Neural cell (in vitro differentiated cells): ENCODE measurements at regions not wholly inside any gene's neighbourhood (a gene's known extent, or its start where the extent isn't known, plus 50 kb on each side); places are given as distances from the start of the nearest gene placed in this dataset.

ENCODE experiments used
- H2AFZ ChIP-seq: fragments of 200-600, 300-800 bp; sonication (generic), shearing (Covaris generic); 2 replicates; pipeline ENCODE4 v1.6.0; 2014; ENCODE audit warnings: low read depth, mild to moderate bottlenecking, antibody characterized with exemption, low read length, moderate library complexity
- H3F3A ChIP-seq: fragments of 200-600 bp; shearing (Covaris generic); 2 replicates; pipeline ENCODE4 v1.6.1; 2016; ENCODE audit warnings: mild to moderate bottlenecking, moderate library complexity, mixed read lengths, antibody characterized with exemption, low read length; ENCODE audit not compliant: insufficient read depth, poor library complexity, severe bottlenecking
- H3K27ac ChIP-seq: fragments of 200-600, 300-800 bp; sonication (generic), shearing (Covaris generic); 2 replicates; pipeline ENCODE4 v1.5.1; 2014; ENCODE audit warnings: mild to moderate bottlenecking, low read length, moderate library complexity
- H3K27me3 ChIP-seq: fragments of 300-800, 200-600 bp; sonication (generic), shearing (Covaris generic); 2 replicates; pipeline ENCODE4 v1.6.0; 2014; ENCODE audit warnings: mild to moderate bottlenecking, low read depth, low read length, moderate library complexity; ENCODE audit not compliant: insufficient read depth
- H3K36me3 ChIP-seq: fragments of 300-800, 200-600 bp; sonication (generic), shearing (Covaris generic); 2 replicates; pipeline ENCODE4 v1.5.1; 2014; ENCODE audit warnings: mild to moderate bottlenecking, antibody characterized with exemption, low read length, moderate library complexity; ENCODE audit not compliant: insufficient read depth
- H3K4me2 ChIP-seq: fragments of 300-800, 200-600 bp; sonication (generic), shearing (Covaris generic); 2 replicates; pipeline ENCODE4 v1.6.0; 2014; ENCODE audit warnings: mild to moderate bottlenecking, low read length
- H3K4me3 ChIP-seq: fragments of 300-800, 200-600 bp; sonication (generic), shearing (Covaris generic); 2 replicates; pipeline ENCODE4 v1.5.1; 2014; ENCODE audit warnings: mild to moderate bottlenecking, low read length, moderate library complexity
- H3K79me2 ChIP-seq: fragments of 200-600 bp; shearing (Covaris generic); replicated peaks from 2 replicates; pipeline ENCODE4 v1.6.0; 2014; ENCODE audit warnings: mild to moderate bottlenecking, low read length, moderate library complexity; ENCODE audit not compliant: insufficient read depth
- H3K9ac ChIP-seq: fragments of 300-800, 200-600 bp; sonication (generic), shearing (Covaris generic); 2 replicates; pipeline ENCODE4 v1.6.1; 2016; ENCODE audit warnings: mild to moderate bottlenecking, low read length, mixed read lengths
- H3K9me2 ChIP-seq: fragments of 200-600 bp; shearing (Covaris generic); 2 replicates; pipeline ENCODE4 v1.6.1; 2016; ENCODE audit warnings: mild to moderate bottlenecking, low read length, mixed read lengths; ENCODE audit not compliant: insufficient read depth
- H3K9me3 ChIP-seq: fragments of 200-600, 300-800 bp; sonication (generic), shearing (Covaris generic); 2 replicates; pipeline ENCODE4 v1.6.1; 2016; ENCODE audit warnings: mild to moderate bottlenecking, mixed run types, low read length, moderate library complexity, mixed read lengths
- H4K20me1 ChIP-seq: fragments of 200-600 bp; shearing (Covaris generic); 2 replicates; pipeline ENCODE4 v1.6.1; 2016; ENCODE audit warnings: mild to moderate bottlenecking, mixed run types; ENCODE audit not compliant: insufficient read depth
- EP300 ChIP-seq: fragments of 450-650 bp; conservative IDR thresholded peaks from 2 replicates; pipeline ENCODE4 v1.6.1; 2014; ENCODE audit warnings: antibody characterized with exemption, mild to moderate bottlenecking, moderate library complexity; ENCODE audit not compliant: poor library complexity, severe bottlenecking
- EZH2 ChIP-seq: fragments of 200-600, 300-800 bp; shearing (Covaris generic), sonication (generic); IDR thresholded peaks from 2 replicates; pipeline ENCODE4 v1.6.1; 2014; ENCODE audit warnings: antibody characterized with exemption, low read length, borderline replicate concordance, mild to moderate bottlenecking; ENCODE audit not compliant: insufficient read depth, poor library complexity, severe bottlenecking
- MXI1 ChIP-seq: fragments of 450-650 bp; conservative IDR thresholded peaks from 2 replicates; pipeline ENCODE4 v1.6.1; 2014; ENCODE audit warnings: antibody characterized with exemption, mild to moderate bottlenecking; ENCODE audit not compliant: poor library complexity, severe bottlenecking
- POLR2AphosphoS5 ChIP-seq: IDR thresholded peaks from 2 replicates; pipeline ENCODE4 v1.6.1; 2012
- RAD21 ChIP-seq: fragments of 450-650 bp; conservative IDR thresholded peaks from 2 replicates; pipeline ENCODE4 v1.6.1; 2014; ENCODE audit warnings: antibody characterized with exemption, mild to moderate bottlenecking, moderate library complexity
- SMC3 ChIP-seq: fragments of 450-650 bp; conservative IDR thresholded peaks from 2 replicates; pipeline ENCODE4 v1.6.1; 2014; ENCODE audit warnings: antibody characterized with exemption, mild to moderate bottlenecking, moderate library complexity; ENCODE audit not compliant: poor library complexity
- TAF1 ChIP-seq: IDR thresholded peaks from 2 replicates; pipeline ENCODE4 v1.6.1; 2012; ENCODE audit warnings: low read depth
- TF ChIP-seq, protein P1 (sequence below): IDR thresholded peaks from 2 replicates; pipeline ENCODE4 v1.6.1; 2012; ENCODE audit warnings: borderline replicate concordance
- TF ChIP-seq, protein P2 (sequence below): fragments of 450-650 bp; IDR thresholded peaks from 2 replicates; pipeline ENCODE4 v1.5.1; 2014; ENCODE audit warnings: antibody characterized with exemption, mild to moderate bottlenecking, moderate library complexity; ENCODE audit not compliant: poor library complexity, severe bottlenecking

DNA sequence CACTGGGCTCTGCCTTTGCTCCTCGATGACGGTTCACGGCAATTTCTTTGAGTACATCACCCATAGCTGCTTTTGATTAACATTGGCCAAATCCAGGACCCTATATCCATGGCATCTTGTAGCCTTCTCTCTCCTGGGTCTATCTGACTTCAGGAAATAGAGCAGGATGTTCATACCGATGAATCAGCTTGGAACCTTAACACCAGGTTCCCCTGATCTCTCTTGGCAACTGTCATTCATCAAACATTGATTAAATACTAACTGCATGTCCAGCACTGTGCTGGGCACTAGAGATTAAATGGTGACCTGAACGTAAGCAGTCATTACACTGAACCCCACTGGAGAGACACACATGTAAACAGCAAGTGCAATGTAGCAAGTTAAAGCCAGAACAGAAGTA, 77.0 kb upstream of the MED13L start:
- H3K9me2 ChIP-seq, result no peaks in the 10 kb centered on the region
- no peaks in the 10 kb centered on the region for H3K36me3 ChIP-seq
- H3K4me3 ChIP-seq, result no peak overlapping the region
- no peaks in the 10 kb centered on the region for H3K79me2 ChIP-seq
- H3K27me3 ChIP-seq, result no peaks in the 10 kb centered on the region
- TF ChIP-seq EZH2 (no peak), RAD21 (no peak), EP300 (no peak), TAF1 (no peak), MXI1 (no peak), SMC3 (no peak), POLR2AphosphoS5 (no peak)
- TF ChIP-seq, protein P1, sequence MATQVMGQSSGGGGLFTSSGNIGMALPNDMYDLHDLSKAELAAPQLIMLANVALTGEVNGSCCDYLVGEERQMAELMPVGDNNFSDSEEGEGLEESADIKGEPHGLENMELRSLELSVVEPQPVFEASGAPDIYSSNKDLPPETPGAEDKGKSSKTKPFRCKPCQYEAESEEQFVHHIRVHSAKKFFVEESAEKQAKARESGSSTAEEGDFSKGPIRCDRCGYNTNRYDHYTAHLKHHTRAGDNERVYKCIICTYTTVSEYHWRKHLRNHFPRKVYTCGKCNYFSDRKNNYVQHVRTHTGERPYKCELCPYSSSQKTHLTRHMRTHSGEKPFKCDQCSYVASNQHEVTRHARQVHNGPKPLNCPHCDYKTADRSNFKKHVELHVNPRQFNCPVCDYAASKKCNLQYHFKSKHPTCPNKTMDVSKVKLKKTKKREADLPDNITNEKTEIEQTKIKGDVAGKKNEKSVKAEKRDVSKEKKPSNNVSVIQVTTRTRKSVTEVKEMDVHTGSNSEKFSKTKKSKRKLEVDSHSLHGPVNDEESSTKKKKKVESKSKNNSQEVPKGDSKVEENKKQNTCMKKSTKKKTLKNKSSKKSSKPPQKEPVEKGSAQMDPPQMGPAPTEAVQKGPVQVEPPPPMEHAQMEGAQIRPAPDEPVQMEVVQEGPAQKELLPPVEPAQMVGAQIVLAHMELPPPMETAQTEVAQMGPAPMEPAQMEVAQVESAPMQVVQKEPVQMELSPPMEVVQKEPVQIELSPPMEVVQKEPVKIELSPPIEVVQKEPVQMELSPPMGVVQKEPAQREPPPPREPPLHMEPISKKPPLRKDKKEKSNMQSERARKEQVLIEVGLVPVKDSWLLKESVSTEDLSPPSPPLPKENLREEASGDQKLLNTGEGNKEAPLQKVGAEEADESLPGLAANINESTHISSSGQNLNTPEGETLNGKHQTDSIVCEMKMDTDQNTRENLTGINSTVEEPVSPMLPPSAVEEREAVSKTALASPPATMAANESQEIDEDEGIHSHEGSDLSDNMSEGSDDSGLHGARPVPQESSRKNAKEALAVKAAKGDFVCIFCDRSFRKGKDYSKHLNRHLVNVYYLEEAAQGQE, result no peak
- TF ChIP-seq, protein P2, sequence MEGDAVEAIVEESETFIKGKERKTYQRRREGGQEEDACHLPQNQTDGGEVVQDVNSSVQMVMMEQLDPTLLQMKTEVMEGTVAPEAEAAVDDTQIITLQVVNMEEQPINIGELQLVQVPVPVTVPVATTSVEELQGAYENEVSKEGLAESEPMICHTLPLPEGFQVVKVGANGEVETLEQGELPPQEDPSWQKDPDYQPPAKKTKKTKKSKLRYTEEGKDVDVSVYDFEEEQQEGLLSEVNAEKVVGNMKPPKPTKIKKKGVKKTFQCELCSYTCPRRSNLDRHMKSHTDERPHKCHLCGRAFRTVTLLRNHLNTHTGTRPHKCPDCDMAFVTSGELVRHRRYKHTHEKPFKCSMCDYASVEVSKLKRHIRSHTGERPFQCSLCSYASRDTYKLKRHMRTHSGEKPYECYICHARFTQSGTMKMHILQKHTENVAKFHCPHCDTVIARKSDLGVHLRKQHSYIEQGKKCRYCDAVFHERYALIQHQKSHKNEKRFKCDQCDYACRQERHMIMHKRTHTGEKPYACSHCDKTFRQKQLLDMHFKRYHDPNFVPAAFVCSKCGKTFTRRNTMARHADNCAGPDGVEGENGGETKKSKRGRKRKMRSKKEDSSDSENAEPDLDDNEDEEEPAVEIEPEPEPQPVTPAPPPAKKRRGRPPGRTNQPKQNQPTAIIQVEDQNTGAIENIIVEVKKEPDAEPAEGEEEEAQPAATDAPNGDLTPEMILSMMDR, result no peak
- H3K9me3 ChIP-seq, result no peaks in the 10 kb centered on the region
- no peaks in the 10 kb centered on the region for H3F3A ChIP-seq
- H3K9ac ChIP-seq, result no peak overlapping the region
- no peak overlapping the region for H2AFZ ChIP-seq
- H3K27ac ChIP-seq, result no peak overlapping the region
- no peaks in the 10 kb centered on the region for H4K20me1 ChIP-seq
- H3K4me2 ChIP-seq, result no peak overlapping the region

DNA sequence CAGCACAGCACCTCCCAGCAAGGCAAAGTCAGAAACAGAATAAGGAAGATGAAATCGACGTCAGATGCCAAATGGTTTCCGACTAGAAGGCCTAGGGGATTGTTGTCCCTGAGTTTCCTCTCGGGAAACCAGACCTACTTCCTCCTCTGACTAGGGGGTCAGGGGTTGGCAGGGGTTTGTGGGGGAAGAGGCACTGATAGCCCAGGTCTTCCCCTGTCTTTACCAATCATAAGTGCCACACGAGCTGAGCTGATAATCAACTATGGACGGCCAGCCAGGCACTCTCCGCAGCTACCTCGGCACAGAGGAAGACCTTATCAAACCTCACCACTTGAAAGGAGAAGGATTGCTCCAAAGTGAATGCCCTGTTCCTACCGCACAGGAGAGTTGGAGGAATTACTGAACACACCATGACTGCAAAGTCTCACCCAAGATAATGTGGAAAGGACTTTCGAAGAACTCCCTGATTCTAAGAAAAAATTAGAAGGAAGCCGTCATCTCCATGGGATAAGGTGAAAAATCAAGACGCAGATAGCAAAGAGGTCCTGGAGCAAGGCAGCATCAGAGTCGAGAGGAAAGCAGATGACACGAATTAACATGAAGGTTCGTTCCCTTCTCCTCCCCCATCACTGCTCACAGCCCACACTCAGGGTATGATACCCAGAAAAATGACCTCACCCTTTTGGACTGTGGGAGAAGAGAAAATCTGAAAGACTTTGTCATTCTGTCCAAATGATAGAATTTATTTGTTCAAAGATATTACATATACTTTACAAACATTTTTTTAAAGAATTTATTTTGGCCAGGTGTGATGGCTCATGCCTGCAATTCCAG, 77.7 kb upstream of the MED13L start:
- Histone ChIP-seq H3F3A (no peaks in the 10 kb centered on the region), H2AFZ (no peak overlapping the region), H3K79me2 (no peaks in the 10 kb centered on the region), H3K9me3 (no peaks in the 10 kb centered on the region), H3K9ac (no peak overlapping the region), H3K4me2 (no peak overlapping the region), H3K27me3 (no peaks in the 10 kb centered on the region), H4K20me1 (no peaks in the 10 kb centered on the region), H3K36me3 (no peaks in the 10 kb centered on the region), H3K27ac (no peak overlapping the region), H3K4me3 (no peak overlapping the region), H3K9me2 (no peaks in the 10 kb centered on the region)
- TF ChIP-seq POLR2AphosphoS5, result no peak
- TF ChIP-seq, protein P2, result no peak
- TF ChIP-seq, protein P1, result no peak
